ENCODE measurements at regions not wholly inside any gene's neighbourhood (a gene's known extent, or its start where the extent isn't known, plus 50 kb on each side); places are given as distances from the start of the nearest gene placed in this dataset.

DNA sequence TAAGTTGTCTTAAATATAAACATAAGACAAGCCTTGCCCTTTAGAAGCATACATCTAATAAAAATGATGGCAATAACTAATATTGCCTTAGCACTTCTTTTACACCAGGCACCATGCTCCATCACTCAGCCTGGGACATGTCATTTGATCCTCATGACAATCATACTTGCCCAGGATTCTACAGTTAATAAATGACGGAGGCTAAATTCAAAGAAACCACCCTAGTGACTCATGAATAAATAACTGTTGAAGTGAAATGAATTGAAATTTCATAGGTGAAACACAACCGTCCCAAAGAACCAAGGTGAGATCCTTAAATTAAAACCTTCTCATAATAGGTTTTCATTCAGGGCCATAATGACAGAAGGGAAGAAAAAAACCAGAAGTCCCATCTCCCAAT lies 89.5 kb downstream of the GRIN2B start:
- TF ChIP-seq NFE2L2 (IDR thresholded peaks at IDR 0.05; ENCODE audit: low read depth, low read length) (no peak), RFX5 (IDR thresholded peaks at IDR 0.05; ENCODE audit: low read depth, low read length) (no peak), CEBPB (IDR thresholded peaks at IDR 0.05; ENCODE audit: low read depth, low read length) (no peak), POLR2A (IDR thresholded peaks at IDR 0.05; ENCODE audit: low read depth, low read length) (no peak), MAFK (IDR thresholded peaks at IDR 0.05; ENCODE audit: low read depth, low read length) (no peak), RAD21 (IDR thresholded peaks at IDR 0.05; ENCODE audit: low read length) (no peak), MXI1 (IDR thresholded peaks at IDR 0.05; ENCODE audit: borderline replicate concordance, low read depth, low read length) (no peak), FOS (IDR thresholded peaks at IDR 0.05; ENCODE audit: low read depth, low read length) (no peak), MAZ (IDR thresholded peaks at IDR 0.05; ENCODE audit: borderline replicate concordance, low read depth, low read length) (no peak), SMC3 (IDR thresholded peaks at IDR 0.05; ENCODE audit: low read depth, low read length) (no peak)
- TF ChIP-seq, protein P1, sequence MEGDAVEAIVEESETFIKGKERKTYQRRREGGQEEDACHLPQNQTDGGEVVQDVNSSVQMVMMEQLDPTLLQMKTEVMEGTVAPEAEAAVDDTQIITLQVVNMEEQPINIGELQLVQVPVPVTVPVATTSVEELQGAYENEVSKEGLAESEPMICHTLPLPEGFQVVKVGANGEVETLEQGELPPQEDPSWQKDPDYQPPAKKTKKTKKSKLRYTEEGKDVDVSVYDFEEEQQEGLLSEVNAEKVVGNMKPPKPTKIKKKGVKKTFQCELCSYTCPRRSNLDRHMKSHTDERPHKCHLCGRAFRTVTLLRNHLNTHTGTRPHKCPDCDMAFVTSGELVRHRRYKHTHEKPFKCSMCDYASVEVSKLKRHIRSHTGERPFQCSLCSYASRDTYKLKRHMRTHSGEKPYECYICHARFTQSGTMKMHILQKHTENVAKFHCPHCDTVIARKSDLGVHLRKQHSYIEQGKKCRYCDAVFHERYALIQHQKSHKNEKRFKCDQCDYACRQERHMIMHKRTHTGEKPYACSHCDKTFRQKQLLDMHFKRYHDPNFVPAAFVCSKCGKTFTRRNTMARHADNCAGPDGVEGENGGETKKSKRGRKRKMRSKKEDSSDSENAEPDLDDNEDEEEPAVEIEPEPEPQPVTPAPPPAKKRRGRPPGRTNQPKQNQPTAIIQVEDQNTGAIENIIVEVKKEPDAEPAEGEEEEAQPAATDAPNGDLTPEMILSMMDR (conservative IDR thresholded peaks at IDR 0.05; ENCODE audit: low read depth, low read length) = no peak

Data from IMR-90 (cell line).